ENCODE measurements at regions not wholly inside any gene's neighbourhood (a gene's known extent, or its start where the extent isn't known, plus 50 kb on each side); places are given as distances from the start of the nearest gene placed in this dataset.

- Histone ChIP-seq H3K9me3 (ENCODE audit: control insufficient read depth, insufficient read depth, low read length) (peaks cover 9% of the 10 kb centered on the region; the same call in 1 of the 2 replicates), H3K4me3 (ENCODE audit: low read depth, low read length) (no peak overlapping the region), H3K4me1 (ENCODE audit: control insufficient read depth, insufficient read depth, low read length) (no peaks in the 10 kb centered on the region; the same call in 1 of the 2 replicates), H3K9ac (ENCODE audit: low read depth, low read length) (no peak overlapping the region), H3K27me3 (ENCODE audit: control insufficient read depth, insufficient read depth, low read length) (no peaks in the 10 kb centered on the region), H3K36me3 (ENCODE audit: control insufficient read depth, insufficient read depth, low read length) (no peaks in the 10 kb centered on the region), H3K27ac (ENCODE audit: low read depth, low read length) (no peak overlapping the region)
Observed at GRCh38 chr3:70899816-70900215, 587.4 kb upstream of the MDFIC2 start.

DNA sequence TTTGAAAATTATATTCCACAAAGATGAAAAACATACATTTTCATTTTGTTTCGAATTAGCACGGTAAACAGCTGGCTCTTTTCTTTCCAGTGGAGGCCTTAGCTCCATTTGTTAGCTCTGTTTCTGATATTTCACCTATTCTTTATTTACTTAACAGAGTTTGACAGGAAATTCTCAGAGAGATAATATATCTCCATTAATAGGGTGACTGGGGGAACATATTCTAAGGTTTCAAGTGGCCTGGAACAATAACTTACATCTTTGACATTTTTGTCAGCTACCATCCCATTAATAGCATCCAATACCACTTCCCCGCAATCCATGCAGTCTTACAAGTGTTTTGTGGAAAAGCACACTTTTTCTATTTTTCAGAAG is 577.6 kb upstream of the MDFIC2 start:
- Histone ChIP-seq H3K9me3 (ENCODE audit: control insufficient read depth, insufficient read depth, low read length) (no peaks in the 10 kb centered on the region), H3K27me3 (ENCODE audit: control insufficient read depth, insufficient read depth, low read length) (no peaks in the 10 kb centered on the region), H3K4me3 (ENCODE audit: low read depth, low read length) (no peak overlapping the region), H3K9ac (ENCODE audit: low read depth, low read length) (no peak overlapping the region), H3K4me1 (ENCODE audit: control insufficient read depth, insufficient read depth, low read length) (no peaks in the 10 kb centered on the region), H3K27ac (ENCODE audit: low read depth, low read length) (no peak overlapping the region), H3K36me3 (ENCODE audit: control insufficient read depth, insufficient read depth, low read length) (no peaks in the 10 kb centered on the region)

DNA sequence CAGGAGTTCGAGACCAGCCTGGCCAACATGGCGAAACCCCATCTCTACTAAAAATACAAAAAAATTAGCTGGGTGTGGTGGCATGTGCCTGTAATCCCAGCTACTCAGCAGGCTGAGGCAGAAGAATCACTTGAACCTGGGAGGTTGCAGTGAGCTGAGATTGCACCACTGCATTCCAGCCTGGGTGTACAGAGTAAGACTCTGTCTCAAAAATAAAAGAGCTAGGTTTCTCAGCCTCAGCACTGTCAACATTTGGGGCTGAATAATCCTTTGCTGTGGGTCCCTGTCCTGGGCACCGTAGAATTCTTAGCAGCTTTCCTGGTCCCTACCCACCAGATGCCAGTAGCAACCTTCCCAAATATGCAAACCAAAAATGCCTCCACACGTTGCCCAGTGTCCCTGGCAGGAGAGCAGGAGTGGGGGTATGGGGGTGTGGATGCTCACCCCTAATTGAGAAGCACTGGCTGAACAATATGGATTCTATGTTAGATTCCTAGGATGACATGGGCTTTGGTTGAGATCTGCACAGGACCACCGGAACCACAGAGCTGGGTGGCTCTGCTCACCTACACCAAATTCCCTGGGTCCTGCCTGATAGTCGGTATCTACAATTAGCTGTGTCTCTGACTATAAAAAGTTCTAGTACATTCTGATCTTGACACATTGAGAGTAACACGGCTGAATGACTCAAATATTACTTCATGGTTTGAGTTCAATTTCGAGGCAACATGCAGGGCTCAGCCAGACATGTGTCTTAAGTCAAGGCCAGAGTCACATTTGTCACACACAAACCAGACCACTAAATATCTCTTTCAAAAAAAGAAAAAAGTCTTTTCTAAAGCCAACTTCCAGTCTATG is 577.0 kb upstream of the MDFIC2 start:
- H3K4me1 ChIP-seq (ENCODE audit: control insufficient read depth, insufficient read depth, low read length), result no peaks in the 10 kb centered on the region
- H3K36me3 ChIP-seq (ENCODE audit: control insufficient read depth, insufficient read depth, low read length), result no peaks in the 10 kb centered on the region
- no peak overlapping the region for H3K27ac ChIP-seq (ENCODE audit: low read depth, low read length)
- no peaks in the 10 kb centered on the region for H3K27me3 ChIP-seq (ENCODE audit: control insufficient read depth, insufficient read depth, low read length)
- no peaks in the 10 kb centered on the region for H3K9me3 ChIP-seq (ENCODE audit: control insufficient read depth, insufficient read depth, low read length)
- no peak overlapping the region for H3K4me3 ChIP-seq (ENCODE audit: low read depth, low read length)
- no peak overlapping the region for H3K9ac ChIP-seq (ENCODE audit: low read depth, low read length)

GRCh38 chr3:70885636-70886035 is 573.2 kb upstream of the MDFIC2 start:
- Histone ChIP-seq H3K36me3 (ENCODE audit: control insufficient read depth, insufficient read depth, low read length) (no peaks in the 10 kb centered on the region), H3K4me1 (ENCODE audit: control insufficient read depth, insufficient read depth, low read length) (no peaks in the 10 kb centered on the region), H3K27me3 (ENCODE audit: control insufficient read depth, insufficient read depth, low read length) (no peaks in the 10 kb centered on the region), H3K9me3 (ENCODE audit: control insufficient read depth, insufficient read depth, low read length) (no peaks in the 10 kb centered on the region), H3K9ac (ENCODE audit: low read depth, low read length) (no peak overlapping the region), H3K27ac (ENCODE audit: low read depth, low read length) (no peak overlapping the region), H3K4me3 (ENCODE audit: low read depth, low read length) (no peak overlapping the region)

DNA sequence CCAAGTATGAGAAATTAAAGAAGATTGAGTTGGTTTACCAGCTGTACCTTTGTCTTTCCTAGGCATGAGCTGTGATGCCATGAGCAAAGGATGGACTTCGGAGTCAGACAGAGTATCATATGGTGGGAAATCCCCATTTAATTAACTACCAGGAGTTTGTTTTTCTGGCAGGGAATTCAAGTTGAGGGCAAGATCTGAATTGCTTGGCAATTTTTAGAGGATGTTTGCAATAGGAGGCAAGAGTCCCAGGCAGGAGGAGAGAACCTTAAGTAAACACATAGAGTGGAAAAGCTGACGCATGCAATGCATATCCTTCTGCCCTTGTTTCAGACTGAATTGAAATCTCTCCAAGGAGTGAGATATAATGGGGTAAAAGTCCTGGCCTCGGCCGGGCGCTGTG is 569.7 kb upstream of the MDFIC2 start:
- H3K27ac ChIP-seq (ENCODE audit: low read depth, low read length), result no peak overlapping the region
- no peaks in the 10 kb centered on the region for H3K27me3 ChIP-seq (ENCODE audit: control insufficient read depth, insufficient read depth, low read length)
- no peaks in the 10 kb centered on the region for H3K9me3 ChIP-seq (ENCODE audit: control insufficient read depth, insufficient read depth, low read length)
- no peak overlapping the region for H3K9ac ChIP-seq (ENCODE audit: low read depth, low read length)
- no peak overlapping the region for H3K4me3 ChIP-seq (ENCODE audit: low read depth, low read length)
- H3K4me1 ChIP-seq (ENCODE audit: control insufficient read depth, insufficient read depth, low read length), result no peaks in the 10 kb centered on the region
- no peaks in the 10 kb centered on the region for H3K36me3 ChIP-seq (ENCODE audit: control insufficient read depth, insufficient read depth, low read length)

- Histone ChIP-seq H3K36me3 (ENCODE audit: control insufficient read depth, insufficient read depth, low read length) (no peaks in the 10 kb centered on the region), H3K4me1 (ENCODE audit: control insufficient read depth, insufficient read depth, low read length) (no peaks in the 10 kb centered on the region), H3K9me3 (ENCODE audit: control insufficient read depth, insufficient read depth, low read length) (no peaks in the 10 kb centered on the region), H3K9ac (ENCODE audit: low read depth, low read length) (no peak overlapping the region), H3K27ac (ENCODE audit: low read depth, low read length) (no peak overlapping the region), H3K4me3 (ENCODE audit: low read depth, low read length) (no peak overlapping the region), H3K27me3 (ENCODE audit: control insufficient read depth, insufficient read depth, low read length) (no peaks in the 10 kb centered on the region)
Observed at GRCh38 chr3:70880421-70880820, 568.0 kb upstream of the MDFIC2 start.

GRCh38 chr3:70876154-70876553 is 563.7 kb upstream of the MDFIC2 start:
- Histone ChIP-seq H3K27me3 (ENCODE audit: control insufficient read depth, insufficient read depth, low read length) (no peaks in the 10 kb centered on the region), H3K27ac (ENCODE audit: low read depth, low read length) (no peak overlapping the region), H3K4me3 (ENCODE audit: low read depth, low read length) (no peak overlapping the region), H3K36me3 (ENCODE audit: control insufficient read depth, insufficient read depth, low read length) (no peaks in the 10 kb centered on the region), H3K9me3 (ENCODE audit: control insufficient read depth, insufficient read depth, low read length) (peaks cover 11% of the 10 kb centered on the region; the same call in 1 of the 2 replicates), H3K9ac (ENCODE audit: low read depth, low read length) (no peak overlapping the region), H3K4me1 (ENCODE audit: control insufficient read depth, insufficient read depth, low read length) (no peaks in the 10 kb centered on the region)

- H3K9ac ChIP-seq (ENCODE audit: low read depth, low read length), result no peak overlapping the region
- no peak overlapping the region for H3K27ac ChIP-seq (ENCODE audit: low read depth, low read length)
- no peaks in the 10 kb centered on the region for H3K36me3 ChIP-seq (ENCODE audit: control insufficient read depth, insufficient read depth, low read length)
- H3K4me3 ChIP-seq (ENCODE audit: low read depth, low read length), result no peak overlapping the region
- H3K4me1 ChIP-seq (ENCODE audit: control insufficient read depth, insufficient read depth, low read length), result no peaks in the 10 kb centered on the region
- H3K27me3 ChIP-seq (ENCODE audit: control insufficient read depth, insufficient read depth, low read length), result no peaks in the 10 kb centered on the region
- H3K9me3 ChIP-seq (ENCODE audit: control insufficient read depth, insufficient read depth, low read length), result peaks cover 17% of the 10 kb centered on the region; the same call in 1 of the 2 replicates
Observed at GRCh38 chr3:70874196-70874595, 561.8 kb upstream of the MDFIC2 start.

- Histone ChIP-seq H3K27ac (ENCODE audit: low read depth, low read length) (no peak overlapping the region), H3K9me3 (ENCODE audit: control insufficient read depth, insufficient read depth, low read length) (peaks cover 17% of the 10 kb centered on the region; the same call in 1 of the 2 replicates), H3K9ac (ENCODE audit: low read depth, low read length) (no peak overlapping the region), H3K4me1 (ENCODE audit: control insufficient read depth, insufficient read depth, low read length) (no peaks in the 10 kb centered on the region), H3K4me3 (ENCODE audit: low read depth, low read length) (no peak overlapping the region), H3K27me3 (ENCODE audit: control insufficient read depth, insufficient read depth, low read length) (no peaks in the 10 kb centered on the region), H3K36me3 (ENCODE audit: control insufficient read depth, insufficient read depth, low read length) (no peaks in the 10 kb centered on the region)
Observed at GRCh38 chr3:70873686-70874085, 561.2 kb upstream of the MDFIC2 start.

DNA sequence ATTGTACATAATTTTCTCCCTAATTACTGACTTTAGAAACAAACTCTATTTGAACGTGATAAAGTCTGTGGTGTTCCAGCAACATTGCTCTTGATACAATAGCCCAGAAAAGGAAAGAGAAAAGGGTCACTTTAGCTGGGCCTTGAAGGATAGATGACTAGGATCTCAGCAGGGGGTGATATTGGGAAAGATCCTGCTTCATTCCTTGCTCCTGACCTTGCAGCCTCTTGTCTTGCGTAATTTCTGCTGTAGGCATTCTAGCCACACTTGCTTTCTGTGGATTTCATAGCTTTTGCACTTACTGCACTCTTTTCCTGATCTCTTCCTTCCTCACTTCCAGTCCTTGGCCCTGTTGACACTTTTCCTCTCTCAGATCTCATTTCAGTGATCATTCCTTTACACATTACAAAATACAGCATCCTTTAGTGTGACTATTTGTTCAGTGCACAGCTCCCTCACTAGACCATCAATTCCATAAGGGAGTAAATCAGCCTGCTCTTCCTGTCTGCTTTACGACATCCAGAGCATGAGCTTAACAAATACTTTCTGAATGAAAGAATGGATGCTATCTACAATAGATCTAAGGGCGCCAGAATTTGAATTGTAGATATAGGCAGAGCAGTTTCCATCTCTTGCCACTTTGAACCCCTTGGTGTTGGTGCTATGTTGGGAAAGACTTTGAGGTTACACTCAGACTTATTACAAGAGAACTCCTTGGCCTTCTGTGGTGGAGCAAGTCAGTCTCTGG is 559.6 kb upstream of the MDFIC2 start:
- Histone ChIP-seq H3K27ac (ENCODE audit: low read depth, low read length) (no peak overlapping the region), H3K9ac (ENCODE audit: low read depth, low read length) (no peak overlapping the region), H3K36me3 (ENCODE audit: control insufficient read depth, insufficient read depth, low read length) (no peaks in the 10 kb centered on the region), H3K27me3 (ENCODE audit: control insufficient read depth, insufficient read depth, low read length) (no peaks in the 10 kb centered on the region), H3K9me3 (ENCODE audit: control insufficient read depth, insufficient read depth, low read length) (peaks cover 17% of the 10 kb centered on the region; the same call in 1 of the 2 replicates), H3K4me1 (ENCODE audit: control insufficient read depth, insufficient read depth, low read length) (no peaks in the 10 kb centered on the region), H3K4me3 (ENCODE audit: low read depth, low read length) (no peak overlapping the region)

DNA sequence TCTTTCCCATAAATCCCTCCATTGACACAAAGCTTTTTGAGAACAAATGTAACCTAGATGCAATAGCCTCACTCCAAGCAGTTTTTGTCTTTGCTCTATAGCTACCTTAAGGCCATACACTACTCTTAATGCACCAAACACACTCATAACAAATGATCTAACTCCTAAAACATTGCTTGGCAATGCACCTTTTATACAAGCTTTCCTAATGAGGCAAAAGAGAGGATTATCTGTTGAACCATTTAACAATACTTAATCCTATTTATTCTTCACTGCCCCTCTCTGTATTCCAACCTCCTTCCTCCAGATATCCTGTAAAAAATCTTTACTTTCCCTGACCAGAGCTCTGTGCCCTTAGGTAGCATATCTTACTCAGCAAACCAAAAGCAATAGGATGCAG is 558.1 kb upstream of the MDFIC2 start:
- Histone ChIP-seq H3K4me1 (ENCODE audit: control insufficient read depth, insufficient read depth, low read length) (no peaks in the 10 kb centered on the region), H3K9ac (ENCODE audit: low read depth, low read length) (no peak overlapping the region), H3K27me3 (ENCODE audit: control insufficient read depth, insufficient read depth, low read length) (no peaks in the 10 kb centered on the region), H3K9me3 (ENCODE audit: control insufficient read depth, insufficient read depth, low read length) (peaks cover 21% of the 10 kb centered on the region; the same call in 1 of the 2 replicates), H3K4me3 (ENCODE audit: low read depth, low read length) (no peak overlapping the region), H3K27ac (ENCODE audit: low read depth, low read length) (no peak overlapping the region), H3K36me3 (ENCODE audit: control insufficient read depth, insufficient read depth, low read length) (no peaks in the 10 kb centered on the region)
